ENCODE measurements at regions not wholly inside any gene's neighbourhood (a gene's known extent, or its start where the extent isn't known, plus 50 kb on each side); places are given as distances from the start of the nearest gene placed in this dataset.

GRCh38 chr1:64405833-64406232 lies 64.1 kb upstream of the CACHD1 start:
- TF ChIP-seq CTCF (IDR thresholded peaks at IDR 0.05) (no peak), EZH2 (IDR thresholded peaks at IDR 0.05; ENCODE audit: borderline replicate concordance, insufficient read depth, low read depth, low read length, poor library complexity, severe bottlenecking) (no peak)
